Stimulated activated naive CD4-positive, alpha-beta T cell treated with Interleukin-2 at 50 U/mL for 16 hours (primary cell): ENCODE measurements at regions not wholly inside any gene's neighbourhood (a gene's known extent, or its start where the extent isn't known, plus 50 kb on each side); places are given as distances from the start of the nearest gene placed in this dataset.

ENCODE experiments used
- DNase-seq: peaks from one replicate; lab custom pipeline; 2025; lab: John Stamatoyannopoulos, UW

DNA sequence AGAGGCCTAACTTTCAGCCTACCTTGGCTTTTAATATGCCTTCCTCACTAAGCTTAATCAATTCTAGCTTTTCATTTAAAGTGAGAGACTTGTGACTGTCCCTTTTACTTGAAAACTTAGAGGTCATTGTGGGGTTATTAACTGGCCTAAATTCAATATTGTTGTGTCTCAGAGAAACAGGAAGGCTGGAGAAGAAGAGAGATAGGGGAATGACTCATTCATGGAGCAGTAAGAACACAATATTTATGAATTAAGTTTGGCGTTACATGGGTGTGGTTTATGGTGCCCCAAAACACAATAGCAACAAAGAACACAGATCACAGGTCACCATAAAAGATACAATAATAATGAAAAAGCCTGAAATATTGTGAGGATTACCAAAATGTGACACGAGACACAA lies 612.1 kb downstream of the TBC1D4 start:
- DNase-seq, result no peak

DNA sequence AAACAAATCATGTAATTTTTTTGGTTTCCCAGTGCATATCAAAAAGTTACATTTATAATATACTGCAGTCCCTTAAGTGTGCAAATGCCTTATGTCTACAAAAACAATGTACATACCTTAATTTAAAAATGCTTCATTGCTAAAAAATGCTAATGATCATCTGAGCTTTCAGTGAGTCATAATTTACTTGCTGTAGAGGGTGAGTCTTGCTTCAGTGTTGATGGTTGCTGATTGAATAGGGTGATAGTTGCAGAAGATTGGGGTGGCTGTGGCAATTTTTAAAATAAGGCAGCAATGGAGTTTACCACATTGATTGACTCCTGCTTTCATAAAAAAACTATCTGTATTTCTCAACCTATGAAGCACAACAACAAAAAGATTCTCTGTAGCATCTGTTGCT lies 613.9 kb downstream of the TBC1D4 start:
- DNase-seq, result no peak

DNA sequence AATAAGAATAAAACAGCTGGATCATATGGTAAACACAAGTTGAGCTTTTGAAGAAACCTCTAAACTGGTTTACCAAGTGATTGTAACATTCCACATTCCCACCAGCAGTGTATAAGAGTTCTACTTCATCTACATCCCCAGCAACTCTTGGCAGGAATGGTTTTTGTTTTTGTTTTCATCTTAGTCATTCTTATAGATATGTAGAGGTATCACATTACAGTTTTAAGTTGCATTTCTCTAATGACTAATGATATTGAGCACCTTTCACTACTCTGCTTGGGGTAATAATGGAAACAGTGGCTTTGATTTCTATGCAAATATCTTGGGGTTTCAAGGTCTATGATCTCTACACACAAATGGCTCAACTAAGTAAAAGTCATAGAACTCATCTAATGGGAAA lies 614.5 kb downstream of the TBC1D4 start:
- no peak for DNase-seq

DNA sequence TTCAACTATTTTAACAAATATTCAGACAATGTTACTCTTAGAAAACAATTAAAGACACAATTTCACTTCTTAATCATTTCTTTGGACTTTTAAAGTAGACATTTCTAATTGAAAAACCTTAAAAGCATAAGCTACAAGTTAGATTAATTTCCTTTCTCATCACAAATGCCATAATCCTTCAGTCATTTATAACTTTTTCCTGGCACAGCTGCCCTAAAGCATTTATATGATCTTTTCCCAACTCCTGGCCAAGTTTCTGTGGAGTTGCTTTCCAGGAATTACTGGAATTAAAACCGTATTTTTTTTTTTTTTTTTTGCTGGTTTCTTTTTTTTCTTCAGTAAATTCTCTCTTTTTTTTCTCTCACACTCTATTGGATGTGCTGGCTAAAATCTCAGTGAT lies 615.9 kb downstream of the TBC1D4 start:
- no peak for DNase-seq

DNA sequence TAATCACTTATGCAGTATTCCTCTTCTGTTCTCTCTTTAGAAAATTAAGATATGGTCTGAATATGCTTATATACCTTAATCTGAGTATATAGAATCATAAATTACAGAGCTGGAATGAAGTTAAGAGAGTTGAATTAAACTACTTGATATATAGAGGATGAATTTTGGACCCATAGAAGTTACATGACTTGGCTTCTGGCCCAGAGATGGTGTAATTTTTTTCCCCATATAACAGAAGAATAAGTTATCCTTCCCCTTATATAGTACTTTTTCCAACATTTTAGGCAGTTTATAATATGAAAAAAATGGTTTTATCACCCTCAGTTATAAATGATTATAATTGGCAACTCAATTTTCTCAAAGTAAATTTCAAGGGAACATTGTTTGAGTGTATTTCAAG lies 616.3 kb downstream of the TBC1D4 start:
- no peak for DNase-seq

DNA sequence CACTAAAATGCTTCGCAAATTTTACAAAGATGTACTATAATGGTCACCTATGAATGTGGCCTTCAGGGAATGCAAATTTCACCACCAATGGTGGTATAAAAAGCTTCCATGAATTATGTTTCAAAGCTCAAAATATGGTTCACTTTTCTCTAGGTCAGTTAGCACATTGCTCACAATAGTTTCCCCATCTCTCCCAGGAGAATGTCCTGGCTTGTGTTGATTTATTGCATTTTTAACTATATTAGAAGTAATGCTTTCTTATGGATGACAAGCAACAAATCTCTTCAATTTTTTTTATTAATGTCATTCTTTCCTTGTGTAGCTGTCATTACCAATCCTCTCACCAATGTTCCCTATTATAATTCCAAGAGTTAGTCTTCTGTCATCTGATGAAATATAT lies 621.2 kb downstream of the TBC1D4 start:
- no peak for DNase-seq

DNA sequence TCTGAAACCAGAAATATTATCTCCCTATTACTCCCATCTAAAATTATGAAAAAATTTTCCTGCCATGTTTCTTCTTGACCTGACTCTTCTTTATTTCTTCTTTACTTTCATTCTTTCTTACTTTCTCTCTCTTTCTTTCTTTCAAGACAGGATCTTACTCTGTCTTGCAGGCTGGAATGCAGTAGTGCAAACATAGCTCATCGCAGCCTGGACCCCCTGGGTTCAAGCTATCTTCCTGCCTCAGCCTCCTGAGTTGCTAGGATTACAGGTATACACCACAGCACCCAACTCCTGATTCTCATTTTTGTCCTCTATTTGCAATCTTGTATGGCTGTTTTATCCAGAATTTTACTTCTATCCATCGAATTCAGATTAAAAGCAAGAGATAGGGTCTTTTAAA lies 631.1 kb downstream of the TBC1D4 start:
- DNase-seq, result no peak

DNA sequence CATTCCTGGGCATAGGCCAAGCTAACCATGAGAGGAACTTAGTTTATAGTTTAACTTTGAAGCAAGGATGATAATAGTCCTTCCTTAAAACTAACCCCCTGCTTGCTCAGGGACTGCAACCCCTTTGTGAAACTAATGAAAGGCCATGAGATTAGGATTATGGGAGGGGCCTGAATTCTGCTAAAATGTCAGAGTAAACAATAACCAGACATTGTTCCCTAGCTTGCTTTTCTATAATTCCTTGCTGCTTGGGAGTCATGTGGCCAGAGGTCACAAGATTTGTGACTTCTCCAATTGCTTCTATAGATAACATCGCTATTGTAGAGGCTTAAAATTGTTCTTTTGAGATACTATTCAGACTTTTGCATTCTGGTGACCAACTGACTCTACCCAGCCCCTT lies 634.0 kb downstream of the TBC1D4 start:
- DNase-seq, result no peak

DNA sequence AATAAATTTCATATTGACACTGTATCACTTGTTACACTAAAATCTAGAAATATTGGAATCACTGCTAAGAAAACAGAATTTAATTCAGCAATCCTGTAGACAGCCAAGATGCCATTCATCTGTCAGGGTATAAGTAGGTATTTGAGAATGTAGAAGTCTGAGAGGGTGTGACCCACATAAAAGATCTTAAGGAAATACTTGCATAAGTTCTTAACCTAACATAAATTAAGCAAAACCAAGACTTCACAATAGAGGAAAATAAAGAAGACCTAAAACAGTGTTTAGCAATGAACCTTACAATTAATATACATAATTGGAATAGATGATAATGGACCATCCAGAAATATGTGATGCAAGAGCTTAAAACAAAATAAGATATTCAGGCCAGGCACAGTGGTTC lies 636.2 kb downstream of the TBC1D4 start:
- DNase-seq, result no peak

DNA sequence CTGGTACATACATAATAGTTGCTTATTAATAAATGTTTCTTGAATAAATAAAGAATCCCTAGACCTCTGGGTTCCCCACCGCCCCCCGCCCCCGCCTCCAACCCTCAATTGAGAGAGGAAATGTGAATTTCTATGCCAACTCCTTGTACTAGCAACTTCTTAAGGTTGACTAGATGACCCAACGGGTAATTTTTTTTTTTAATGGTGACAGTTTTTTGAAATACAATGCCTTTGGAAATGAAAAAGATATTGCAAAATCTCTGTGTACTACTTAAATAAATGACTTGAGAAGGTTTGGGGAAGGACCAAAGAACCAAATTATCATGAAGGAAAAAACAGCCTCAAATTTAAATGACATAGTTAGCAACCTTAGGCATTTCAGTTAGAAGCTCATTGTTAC lies 640.3 kb downstream of the TBC1D4 start:
- DNase-seq, result no peak

DNA sequence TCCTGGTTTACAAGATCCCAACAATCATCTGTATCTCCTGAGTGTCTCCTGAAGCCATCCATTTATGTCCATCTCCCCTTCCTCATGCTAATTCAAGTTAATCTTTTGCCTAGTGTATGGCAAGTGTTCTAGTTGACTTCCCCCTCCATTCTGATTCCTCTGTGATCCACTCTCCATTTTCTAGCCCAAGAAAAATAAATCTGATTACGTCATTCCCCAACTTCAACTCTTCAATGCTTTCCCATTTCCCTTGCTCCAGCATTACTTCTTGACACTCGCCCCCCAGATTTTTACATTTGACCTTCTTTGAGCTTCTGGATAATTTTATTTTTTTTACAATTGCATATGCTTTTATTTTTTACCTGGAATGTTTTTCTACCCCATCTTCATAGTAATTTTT lies 640.8 kb downstream of the TBC1D4 start:
- DNase-seq, result no peak

DNA sequence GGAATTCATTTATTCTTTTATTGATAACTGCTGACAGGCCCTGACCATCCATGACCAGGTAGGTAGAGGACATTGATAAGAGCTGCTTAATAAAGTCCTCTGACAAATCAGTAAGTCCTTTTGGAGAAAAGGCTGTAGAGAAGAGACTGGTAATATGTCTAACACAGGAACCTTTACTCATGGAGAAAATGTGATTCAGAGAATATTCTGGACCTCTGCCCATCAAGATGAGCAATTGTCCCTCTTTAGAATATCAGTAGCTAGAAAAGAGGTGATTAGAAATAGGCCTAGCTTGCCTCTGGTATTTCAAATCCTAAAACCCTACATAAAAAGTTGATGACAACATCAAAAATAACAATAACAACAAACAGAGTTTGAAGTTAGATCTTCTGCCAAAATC lies 642.3 kb downstream of the TBC1D4 start:
- no peak for DNase-seq

DNA sequence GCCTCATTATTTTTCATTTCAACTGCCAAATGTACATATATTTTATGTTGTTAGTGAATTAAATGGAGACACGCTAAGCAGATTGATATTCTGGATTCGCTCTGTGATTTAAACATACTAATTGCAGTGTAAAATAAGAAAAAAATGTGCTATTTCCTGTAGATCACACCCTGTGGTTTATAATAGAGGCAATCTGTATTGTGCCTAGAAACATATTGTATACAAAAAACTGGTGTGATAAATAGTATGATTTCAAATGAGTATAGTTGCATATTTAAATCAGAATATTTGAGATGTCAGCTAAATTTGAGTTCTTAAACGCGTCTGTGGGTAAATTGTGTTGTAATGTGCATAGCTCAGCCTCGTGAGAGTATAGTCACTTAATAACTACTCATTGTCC lies 643.9 kb downstream of the TBC1D4 start:
- DNase-seq, result no peak

DNA sequence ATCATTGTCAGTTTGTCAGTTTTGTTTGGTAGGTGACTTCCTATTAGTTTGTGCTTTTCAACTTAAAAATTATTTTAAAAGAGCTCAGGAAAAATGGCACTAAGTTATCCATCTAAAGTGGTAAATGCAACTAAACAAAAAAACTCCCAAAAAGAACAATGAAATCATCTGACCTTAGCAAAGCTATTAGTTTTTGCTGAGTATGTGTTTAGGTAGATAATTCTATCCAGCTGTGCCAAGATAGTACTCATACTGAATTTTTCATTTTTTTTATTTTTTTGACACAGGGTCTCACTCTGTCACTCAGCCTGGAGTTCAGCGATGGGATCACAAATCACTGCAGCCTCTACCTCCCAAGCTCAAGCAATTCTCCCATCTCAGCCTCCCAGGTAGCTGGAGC lies 645.3 kb downstream of the TBC1D4 start:
- no peak for DNase-seq

DNA sequence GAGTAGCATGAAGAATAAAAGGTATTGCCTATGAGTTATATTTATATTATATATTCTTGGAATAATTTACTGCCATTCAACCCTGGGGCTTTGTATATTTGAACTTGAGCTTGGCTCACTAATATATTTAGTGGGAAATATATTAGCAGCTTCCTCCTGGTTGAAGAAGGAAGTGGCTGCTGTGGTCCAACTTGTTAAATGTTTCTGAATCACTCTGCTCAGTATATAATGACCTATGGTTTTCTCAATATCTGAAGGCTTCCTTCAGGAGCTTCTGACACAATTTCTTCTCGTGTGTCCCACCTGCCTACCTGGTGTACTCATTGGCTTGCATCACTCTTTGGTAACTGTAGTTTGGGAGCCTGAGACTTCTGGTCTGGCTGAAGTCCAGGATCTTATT lies 646.4 kb downstream of the TBC1D4 start:
- no peak for DNase-seq

DNA sequence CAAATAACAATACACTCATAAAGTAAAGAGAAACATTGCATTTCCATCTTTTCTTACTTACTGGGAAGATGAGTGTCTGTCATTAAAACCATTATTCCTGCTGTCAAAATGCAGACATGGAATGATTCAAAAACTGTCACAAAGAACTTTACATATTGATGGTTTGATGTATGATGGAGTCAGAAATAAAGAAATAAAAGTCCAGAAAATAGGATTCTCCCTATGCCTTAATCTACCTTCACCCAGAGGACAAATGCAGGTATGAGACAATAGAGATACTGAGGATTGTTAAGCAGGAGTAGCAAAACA lies 656.1 kb downstream of the TBC1D4 start:
- no peak for DNase-seq

DNA sequence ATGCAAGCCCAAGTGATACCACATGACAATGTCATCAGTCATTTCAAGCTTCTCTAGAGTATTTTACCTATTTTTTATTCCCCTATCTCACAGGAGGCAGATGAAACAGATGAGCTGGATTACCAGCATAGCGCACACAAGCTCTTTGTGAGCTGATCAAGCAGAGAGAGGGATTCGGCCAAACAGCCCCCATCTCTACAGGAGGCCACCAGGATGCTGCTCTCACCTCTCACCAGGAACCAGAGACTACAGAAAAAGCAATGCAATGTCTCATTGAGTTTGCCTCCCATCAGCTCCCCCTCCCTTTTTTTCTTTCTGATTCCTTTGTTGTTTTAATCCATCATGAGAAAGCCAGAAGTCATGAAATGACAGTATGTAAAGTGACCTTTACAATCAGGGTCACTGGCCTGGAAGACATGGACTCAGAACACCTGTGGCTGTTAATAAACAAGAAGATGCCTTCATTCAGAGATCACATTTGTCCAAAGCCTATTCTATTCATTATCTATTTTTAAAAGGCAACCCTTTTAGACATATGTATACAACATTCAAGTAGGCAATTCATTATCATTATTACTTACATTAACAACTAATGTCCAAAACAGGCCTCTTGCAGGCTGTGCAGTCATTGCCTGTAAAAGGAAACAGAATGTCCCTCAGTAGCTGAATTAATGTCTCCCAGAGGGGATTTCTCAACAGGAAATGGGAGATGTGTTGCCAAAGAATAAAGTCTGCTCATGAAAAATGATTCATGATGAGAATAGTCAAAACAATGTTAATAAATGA lies 656.6 kb downstream of the TBC1D4 start:
- no peak for DNase-seq

DNA sequence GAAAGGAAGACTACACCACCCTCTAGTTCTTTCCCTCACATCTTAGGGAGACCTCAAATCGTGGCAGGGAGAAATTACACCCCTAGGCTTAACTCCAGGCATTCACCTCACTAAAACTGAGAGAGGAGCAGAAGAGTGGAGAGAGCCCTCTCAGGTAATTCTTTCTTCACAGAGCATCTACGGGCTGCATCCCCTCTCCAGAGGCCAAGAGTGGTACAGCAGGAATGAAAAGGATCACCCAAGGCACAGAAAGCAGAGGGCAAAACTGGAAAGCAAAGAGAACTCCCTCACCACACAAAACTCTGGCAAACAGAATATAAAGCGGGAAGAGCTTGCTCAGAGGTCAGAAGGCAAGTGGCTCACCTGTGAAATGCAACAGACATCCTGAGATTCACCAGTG lies 661.2 kb downstream of the TBC1D4 start:
- DNase-seq, result no peak

DNA sequence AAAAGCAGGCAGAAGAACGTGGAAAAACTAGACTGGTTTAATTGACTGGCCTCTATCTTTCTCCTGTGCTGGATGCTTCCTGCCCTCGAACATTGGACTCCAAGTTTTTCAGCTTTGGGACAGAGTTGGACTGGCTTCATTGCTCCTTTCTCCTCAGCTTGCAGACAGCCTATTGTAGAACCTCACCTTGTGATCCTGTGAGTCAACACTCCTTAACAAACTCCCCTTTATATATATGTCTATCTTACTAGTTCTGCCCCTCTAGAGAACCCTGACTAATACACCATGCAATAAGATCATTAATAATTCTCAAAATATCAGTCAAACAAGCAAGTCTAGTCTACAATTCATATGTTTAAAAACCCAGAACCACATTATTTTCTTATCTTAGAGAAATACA lies 662.4 kb downstream of the TBC1D4 start:
- DNase-seq, result no peak

DNA sequence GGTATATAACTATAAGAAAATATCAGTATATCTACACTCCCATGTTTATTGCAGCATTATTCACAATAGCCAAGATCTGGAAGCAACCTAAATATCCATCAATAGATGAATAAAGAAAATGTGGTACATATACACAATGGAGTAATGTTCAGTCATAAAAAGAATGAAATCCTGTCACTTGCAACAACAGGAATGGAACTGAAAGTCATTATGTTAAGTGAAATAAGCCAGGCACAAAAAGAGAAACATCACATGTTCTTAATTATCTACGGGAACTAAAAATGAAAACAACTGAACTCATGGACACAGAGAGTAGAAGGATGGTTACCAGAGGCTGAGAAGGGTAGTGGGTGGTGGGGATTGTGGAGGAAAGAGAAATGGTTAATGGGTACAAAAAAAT lies 665.2 kb downstream of the TBC1D4 start:
- DNase-seq, result no peak

DNA sequence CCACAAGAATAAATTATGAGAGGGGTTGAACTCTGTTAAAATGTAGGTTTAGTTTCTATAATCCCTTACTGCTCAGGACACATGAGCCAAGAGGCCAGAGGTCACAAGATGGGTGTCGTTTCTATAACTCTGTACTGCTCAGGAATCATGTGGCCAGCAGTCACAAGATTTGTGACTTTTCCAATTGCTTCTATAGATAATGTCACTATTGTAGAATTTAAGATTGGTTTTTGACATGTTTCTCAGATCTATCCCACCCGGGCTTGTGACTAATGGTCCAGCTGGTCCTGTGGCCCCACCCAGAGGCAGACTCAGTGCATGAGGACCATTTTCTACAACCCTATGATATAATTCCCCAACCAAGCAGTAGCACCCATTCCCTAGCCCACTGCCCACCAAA lies 662.0 kb upstream of the KLF12 start:
- no peak for DNase-seq

DNA sequence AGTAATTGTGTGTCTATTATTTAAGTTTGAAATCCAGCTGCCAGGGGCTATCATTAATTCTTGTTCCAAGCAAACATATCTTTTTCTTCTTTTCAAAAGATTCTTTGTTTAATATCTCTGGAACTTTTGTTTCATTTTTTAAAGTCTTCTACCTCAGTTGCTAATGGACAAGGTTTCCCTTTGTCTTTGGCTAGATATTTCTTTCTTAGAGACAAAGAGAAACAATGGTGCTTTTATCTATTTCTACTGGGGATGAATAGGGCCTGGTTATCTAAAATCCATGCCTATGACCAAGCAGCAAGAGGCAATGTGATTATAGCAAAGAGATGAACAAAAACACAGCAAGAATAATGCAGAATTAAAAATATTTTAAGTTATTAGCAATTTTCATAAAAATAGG lies 661.3 kb upstream of the KLF12 start:
- DNase-seq, result no peak

DNA sequence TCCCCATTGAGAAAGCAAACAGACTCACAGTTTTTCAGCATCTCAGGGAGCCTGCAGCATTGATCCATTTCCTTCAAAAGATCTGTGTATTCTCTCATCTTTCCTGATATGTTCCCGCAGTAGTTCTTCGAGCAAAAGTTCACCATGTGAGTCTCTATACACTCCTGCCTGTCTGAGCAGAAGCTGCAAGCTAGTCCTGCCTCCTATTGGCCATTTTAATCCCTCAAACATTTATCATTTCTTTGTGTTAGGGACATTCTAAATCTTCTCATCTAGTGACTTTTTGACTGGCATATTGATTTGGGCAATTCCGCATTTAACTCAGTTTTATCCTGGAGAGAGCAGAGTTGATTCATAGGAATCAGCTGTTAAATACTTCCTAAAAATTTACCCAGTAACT lies 660.4 kb upstream of the KLF12 start:
- no peak for DNase-seq

DNA sequence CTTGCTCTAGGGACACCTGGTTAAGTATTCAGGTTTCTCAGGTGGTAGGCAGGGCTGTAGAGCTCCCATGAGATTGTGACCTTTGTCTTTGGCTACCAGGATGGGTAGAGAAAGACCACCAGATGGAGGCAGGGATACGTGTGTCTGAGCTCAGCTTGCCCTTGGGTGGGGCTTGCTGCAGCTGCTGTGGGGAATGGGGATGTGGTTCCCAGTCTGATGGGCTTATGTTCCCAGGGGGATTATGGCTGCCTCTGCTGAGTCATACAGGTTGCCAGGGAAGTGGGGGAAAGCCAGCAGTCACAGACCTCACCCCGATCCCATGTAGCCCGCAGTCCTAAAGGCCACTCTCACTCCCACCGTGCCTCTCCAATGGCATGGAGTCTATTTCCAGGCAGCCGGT lies 659.9 kb upstream of the KLF12 start:
- no peak for DNase-seq

DNA sequence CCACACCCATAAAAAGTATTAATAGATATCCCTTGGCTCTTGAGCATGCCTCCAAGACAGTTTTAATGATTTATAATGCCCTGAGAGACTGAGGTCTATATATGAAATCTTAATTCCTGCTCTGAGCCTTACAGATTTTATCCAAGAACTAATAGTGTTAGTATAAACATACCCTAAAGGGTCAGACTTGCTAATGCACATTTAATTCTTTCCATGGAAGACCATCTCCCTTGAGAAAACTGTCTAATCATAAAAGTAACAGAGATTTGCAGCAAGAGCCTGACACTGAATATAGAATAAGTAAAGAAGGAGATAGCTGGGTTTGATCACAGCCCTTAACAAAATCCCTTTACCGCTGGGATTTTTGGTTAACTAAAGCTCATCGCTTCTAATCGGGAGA lies 650.8 kb upstream of the KLF12 start:
- no peak for DNase-seq
